ENCODE measurements at regions not wholly inside any gene's neighbourhood (a gene's known extent, or its start where the extent isn't known, plus 50 kb on each side); places are given as distances from the start of the nearest gene placed in this dataset.

DNA sequence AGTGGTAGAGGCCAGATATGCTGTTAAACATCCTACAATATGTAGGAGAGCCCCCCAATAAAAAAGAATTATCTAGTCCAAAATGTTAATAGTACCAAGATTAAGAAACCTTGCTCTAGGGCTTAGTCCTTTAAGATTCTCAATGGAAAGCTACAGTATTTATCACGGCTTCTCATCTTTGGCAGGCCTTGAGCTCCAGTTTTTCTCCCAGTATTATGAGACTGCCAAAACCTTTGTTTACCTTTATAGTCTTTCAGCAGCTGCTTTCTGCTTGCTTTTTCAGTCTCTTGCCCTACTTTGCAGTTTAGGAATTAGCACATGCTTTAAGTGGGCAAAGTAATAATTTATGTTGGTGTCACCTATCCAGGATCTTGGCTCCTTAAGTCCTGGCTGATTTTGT, 59.7 kb downstream of the NHLRC1 start:
- Mint-ChIP-seq H3K27me3 (peaks cover 3% of the 10 kb centered on the region), H3K4me3 (no peak overlapping the region), H3K36me3 (no peaks in the 10 kb centered on the region), H3K27ac (no peak overlapping the region), H3K9me3 (peaks cover 4% of the 10 kb centered on the region), H3K4me1 (ENCODE audit: unreplicated experiment) (no peaks in the 10 kb centered on the region)
- DNase-seq (ENCODE audit: extremely low spot score, unreplicated experiment): no peak
- TF ChIP-seq, protein P1, sequence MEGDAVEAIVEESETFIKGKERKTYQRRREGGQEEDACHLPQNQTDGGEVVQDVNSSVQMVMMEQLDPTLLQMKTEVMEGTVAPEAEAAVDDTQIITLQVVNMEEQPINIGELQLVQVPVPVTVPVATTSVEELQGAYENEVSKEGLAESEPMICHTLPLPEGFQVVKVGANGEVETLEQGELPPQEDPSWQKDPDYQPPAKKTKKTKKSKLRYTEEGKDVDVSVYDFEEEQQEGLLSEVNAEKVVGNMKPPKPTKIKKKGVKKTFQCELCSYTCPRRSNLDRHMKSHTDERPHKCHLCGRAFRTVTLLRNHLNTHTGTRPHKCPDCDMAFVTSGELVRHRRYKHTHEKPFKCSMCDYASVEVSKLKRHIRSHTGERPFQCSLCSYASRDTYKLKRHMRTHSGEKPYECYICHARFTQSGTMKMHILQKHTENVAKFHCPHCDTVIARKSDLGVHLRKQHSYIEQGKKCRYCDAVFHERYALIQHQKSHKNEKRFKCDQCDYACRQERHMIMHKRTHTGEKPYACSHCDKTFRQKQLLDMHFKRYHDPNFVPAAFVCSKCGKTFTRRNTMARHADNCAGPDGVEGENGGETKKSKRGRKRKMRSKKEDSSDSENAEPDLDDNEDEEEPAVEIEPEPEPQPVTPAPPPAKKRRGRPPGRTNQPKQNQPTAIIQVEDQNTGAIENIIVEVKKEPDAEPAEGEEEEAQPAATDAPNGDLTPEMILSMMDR (conservative IDR thresholded peaks at IDR 0.05): no peak

- TF ChIP-seq, protein P1 (conservative IDR thresholded peaks at IDR 0.05): no peak
- H3K27ac Mint-ChIP-seq: no peak overlapping the region
- DNase-seq (ENCODE audit: extremely low spot score, unreplicated experiment): no peak
- no peaks in the 10 kb centered on the region for H3K4me1 Mint-ChIP-seq (ENCODE audit: unreplicated experiment)
- H3K36me3 Mint-ChIP-seq: no peaks in the 10 kb centered on the region
- H3K4me3 Mint-ChIP-seq: no peak overlapping the region
- H3K9me3 Mint-ChIP-seq: peaks cover 9% of the 10 kb centered on the region
- H3K27me3 Mint-ChIP-seq: peaks cover 3% of the 10 kb centered on the region
These were observed 64.0 kb downstream of the NHLRC1 start for GRCh38 chr6:18058429-18058828.

- Mint-ChIP-seq H3K4me1 (ENCODE audit: unreplicated experiment) (no peaks in the 10 kb centered on the region), H3K4me3 (peak overlapping the region; percentile 15), H3K27me3 (peaks cover 3% of the 10 kb centered on the region), H3K9me3 (peaks cover 4% of the 10 kb centered on the region), H3K27ac (peak overlapping the region; percentile 37), H3K36me3 (no peaks in the 10 kb centered on the region)
- TF ChIP-seq, protein P1 (conservative IDR thresholded peaks at IDR 0.05): no peak
- no peak for DNase-seq (ENCODE audit: extremely low spot score, unreplicated experiment)
These were observed 66.6 kb downstream of the NHLRC1 start for GRCh38 chr6:18055714-18056382.

DNA sequence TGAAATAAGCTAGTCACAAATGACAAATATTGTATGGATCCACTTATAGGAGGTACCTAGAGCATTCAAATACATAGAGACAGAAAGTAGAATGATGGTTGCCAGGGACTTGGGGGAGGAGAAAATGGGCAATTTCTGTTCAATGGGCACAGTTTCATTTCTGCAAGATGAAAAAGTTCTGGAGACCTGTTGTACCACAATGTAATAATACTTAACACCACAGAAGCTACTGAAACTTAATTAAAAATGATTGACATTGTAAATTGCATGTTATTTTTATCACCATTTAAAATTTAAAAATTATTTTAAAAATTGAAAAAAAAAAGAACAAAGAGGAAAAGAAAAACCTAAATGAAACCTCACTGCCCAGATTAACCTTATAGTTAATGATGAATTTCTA, 67.4 kb downstream of the NHLRC1 start:
- DNase-seq (ENCODE audit: extremely low spot score, unreplicated experiment): no peak
- peaks cover under 1% of the 10 kb centered on the region for H3K27me3 Mint-ChIP-seq
- H3K4me1 Mint-ChIP-seq (ENCODE audit: unreplicated experiment): no peaks in the 10 kb centered on the region
- no peaks in the 10 kb centered on the region for H3K36me3 Mint-ChIP-seq
- peaks cover 4% of the 10 kb centered on the region for H3K9me3 Mint-ChIP-seq
- no peak overlapping the region for H3K4me3 Mint-ChIP-seq
- TF ChIP-seq, protein P1 (conservative IDR thresholded peaks at IDR 0.05): no peak
- no peak overlapping the region for H3K27ac Mint-ChIP-seq

- Mint-ChIP-seq H3K27me3 (no peaks in the 10 kb centered on the region), H3K4me1 (ENCODE audit: unreplicated experiment) (no peaks in the 10 kb centered on the region), H3K27ac (peak overlapping the region; percentile 73), H3K9me3 (peaks cover 4% of the 10 kb centered on the region), H3K36me3 (no peaks in the 10 kb centered on the region), H3K4me3 (no peak overlapping the region)
- DNase-seq (ENCODE audit: extremely low spot score, unreplicated experiment): no peak
- TF ChIP-seq, protein P1 (conservative IDR thresholded peaks at IDR 0.05): no peak
These were observed 66.4 kb upstream of the KIF13A start for GRCh38 chr6:18053555-18054445.
